GM19099 (cell line): ENCODE measurements at regions not wholly inside any gene's neighbourhood (a gene's known extent, or its start where the extent isn't known, plus 50 kb on each side); places are given as distances from the start of the nearest gene placed in this dataset.

Experiments used
- POLR2A ChIP-seq: IDR thresholded peaks from 3 replicates; pipeline ENCODE4 v1.6.1; 2011; ENCODE audit warnings: low read depth; ENCODE audit not compliant: insufficient read length; ENCODE audit errors: extremely low read depth

DNA sequence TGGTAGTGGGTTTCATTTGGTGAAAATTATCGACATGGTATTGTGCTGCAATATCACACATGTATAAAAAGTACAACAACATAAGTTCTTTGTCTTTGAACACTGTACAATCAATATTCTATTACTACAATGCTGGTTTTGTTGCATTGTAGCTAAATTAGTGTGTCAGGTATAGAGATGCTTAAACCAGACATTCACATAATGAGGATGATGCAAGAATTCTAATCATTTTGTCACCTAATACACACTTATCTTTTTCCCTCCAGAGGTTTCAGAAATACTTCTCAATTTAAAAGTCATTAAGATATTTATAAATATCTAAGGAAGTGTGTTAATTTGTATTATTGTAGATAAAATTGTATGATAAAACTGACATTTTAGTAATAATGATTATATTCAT, 174.8 kb upstream of the MAN1A1 start:
- TF ChIP-seq POLR2A: no peak

DNA sequence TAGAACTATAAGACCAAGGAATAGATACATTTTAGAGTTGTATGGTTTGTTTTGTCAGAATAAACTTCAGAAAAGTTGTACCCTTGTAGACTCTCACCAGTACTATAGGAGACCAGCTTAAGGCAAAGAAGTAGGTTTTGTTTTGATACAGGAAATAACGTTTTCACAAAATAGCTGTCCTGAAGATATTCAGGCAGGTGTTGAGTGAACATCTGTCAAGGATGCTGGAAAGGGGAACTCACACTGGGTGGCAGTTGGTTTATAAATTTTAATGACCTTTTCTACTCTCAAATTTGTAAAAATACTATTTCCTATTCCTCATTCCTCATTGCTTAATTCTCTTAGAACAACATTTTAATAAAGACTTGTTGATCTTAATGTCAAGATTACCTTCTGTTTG, 174.0 kb upstream of the MAN1A1 start:
- no peak for TF ChIP-seq POLR2A

GRCh38 chr6:119521251-119521650, 171.7 kb upstream of the MAN1A1 start:
- no peak for TF ChIP-seq POLR2A

DNA sequence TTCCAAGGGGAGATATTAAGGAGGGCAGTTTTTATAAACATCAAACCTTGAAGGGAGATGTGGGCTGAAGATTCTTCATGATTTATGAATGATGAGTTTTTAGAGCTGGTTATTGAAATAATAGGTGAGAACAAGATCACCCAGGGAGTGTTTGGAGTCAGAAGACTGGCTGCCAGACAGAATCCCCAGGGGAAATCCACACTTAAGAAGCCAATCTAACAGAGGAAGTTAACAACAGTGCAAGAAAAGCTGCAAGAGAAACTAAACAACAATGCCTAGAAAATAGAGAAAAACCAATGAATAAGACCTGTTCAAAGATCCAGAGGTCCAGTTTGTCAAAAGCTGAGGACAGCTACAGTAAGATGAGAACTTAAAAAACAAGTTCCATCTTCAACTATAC, 167.9 kb upstream of the MAN1A1 start:
- no peak for TF ChIP-seq POLR2A

DNA sequence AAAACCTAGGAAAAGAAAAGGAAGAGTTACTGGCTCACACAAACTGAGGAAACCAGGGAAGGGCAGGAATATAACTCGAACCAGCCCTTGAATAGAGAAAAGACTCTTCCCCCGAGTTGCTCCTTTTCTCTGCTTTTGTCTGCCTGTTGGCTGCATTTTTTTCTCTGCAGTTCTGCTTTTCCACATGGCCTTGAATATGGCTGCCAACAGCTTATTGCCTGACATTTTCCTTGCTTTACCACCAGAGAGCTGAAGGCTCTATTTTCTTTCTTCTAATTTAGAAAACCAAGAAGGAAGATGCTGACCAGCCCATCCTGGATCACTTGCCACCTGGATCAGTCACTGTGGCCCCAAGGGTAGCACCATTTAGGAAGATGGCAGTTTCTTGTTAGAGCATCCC, 164.8 kb upstream of the MAN1A1 start:
- no peak for TF ChIP-seq POLR2A

- TF ChIP-seq POLR2A: no peak
These were observed 161.5 kb upstream of the MAN1A1 start for GRCh38 chr6:119511024-119511423.

GRCh38 chr6:119510246-119510645, 160.7 kb upstream of the MAN1A1 start:
- no peak for TF ChIP-seq POLR2A

DNA sequence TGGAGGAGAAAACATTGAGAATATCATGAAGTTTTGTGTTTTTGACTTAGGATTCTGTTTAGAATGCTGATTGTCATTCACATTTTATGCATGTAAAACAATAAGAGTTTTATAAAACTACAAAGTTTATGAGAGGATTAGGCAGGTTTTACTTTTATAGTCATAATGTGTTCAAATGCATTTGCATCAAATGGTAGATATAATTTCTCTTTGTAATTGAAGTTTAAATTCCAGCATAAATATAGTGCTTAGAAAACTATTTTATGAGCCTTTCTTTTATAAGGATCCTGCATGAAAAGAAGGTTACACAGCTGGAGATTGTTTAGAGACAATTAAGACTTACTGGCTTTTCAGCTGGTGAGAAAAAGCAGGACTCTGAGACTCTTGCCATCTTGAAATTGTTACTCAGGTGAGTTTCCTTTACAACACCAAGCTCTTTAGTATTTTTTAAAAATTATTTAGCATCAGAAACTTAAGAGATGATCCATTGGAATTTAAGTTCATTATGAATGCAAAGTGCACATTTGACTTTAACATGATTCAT, 157.1 kb upstream of the MAN1A1 start:
- TF ChIP-seq POLR2A: no peak

DNA sequence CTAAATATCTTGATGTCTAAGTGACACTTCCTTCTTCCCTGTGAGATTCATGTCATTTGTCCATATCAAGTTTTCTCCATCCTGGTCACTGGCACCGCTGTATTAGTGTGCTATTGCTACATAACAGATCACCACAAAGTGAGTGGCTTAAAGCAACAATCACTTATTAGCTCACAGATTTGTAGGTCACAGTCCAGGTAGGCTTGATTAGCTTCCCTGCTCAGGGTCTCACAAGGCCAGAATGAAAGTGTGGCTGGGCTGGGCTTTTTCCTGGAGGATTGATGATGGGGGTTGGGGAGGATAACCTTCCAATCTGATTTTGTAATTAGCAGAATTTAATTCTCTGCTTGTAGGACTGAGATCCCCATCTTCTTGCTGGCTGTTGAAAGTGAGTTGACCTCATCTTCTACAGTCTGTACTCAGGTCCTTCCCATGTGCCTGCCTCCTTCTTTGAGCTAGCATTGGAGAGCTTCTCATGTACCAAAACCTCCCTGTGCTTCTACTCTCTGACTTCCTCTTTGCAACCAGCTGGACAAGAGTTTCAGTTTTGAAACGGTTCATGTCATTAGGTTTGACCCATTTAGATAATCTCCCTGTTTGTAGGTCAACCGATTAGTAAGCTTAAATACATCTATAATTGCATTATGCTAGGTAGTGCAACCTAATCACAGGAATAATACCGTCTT, 152.4 kb upstream of the MAN1A1 start:
- TF ChIP-seq POLR2A: no peak

DNA sequence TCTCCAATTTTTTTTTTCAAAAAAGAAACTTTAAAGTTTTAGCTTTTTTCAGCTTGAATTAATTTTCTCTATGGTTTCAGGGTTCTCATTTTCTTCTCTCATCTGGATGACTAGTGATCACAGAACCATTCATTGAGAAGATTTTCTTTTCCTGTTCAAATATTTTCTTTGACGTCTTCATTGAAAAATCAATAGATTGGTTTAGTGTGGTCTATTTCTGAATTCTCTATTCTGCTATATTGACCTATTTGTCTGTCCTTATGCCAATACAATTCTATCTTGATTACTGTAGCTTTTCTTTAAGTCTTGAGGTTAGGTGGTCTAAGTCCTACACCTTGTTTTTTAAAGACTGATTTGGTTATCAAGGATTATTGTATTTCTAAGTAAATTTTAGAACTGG, 150.2 kb upstream of the MAN1A1 start:
- no peak for TF ChIP-seq POLR2A

GRCh38 chr6:119497988-119498727, 148.6 kb upstream of the MAN1A1 start:
- no peak for TF ChIP-seq POLR2A

- TF ChIP-seq POLR2A: no peak
These were observed 145.7 kb upstream of the MAN1A1 start for GRCh38 chr6:119495230-119495683.

DNA sequence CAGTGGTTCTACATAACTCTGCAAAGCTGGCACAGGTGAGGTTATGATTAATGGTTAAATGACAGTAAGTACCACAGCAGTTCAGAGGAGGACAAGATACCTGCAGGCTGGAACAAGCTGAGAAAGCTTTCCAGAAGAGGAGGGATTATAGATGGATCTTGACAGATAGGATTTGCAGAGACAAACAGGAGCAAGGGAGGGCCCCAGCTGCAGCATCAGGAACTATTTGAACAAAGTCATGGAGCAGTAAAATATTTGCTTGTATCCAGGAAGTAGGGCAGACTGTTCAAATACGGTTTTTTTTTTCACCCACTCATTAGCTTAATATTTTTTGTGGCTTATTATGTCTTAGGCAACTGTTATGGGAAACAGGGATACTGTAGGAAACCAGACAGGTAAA, 144.4 kb upstream of the MAN1A1 start:
- no peak for TF ChIP-seq POLR2A

GRCh38 chr6:119484598-119484997, 135.0 kb upstream of the MAN1A1 start:
- no peak for TF ChIP-seq POLR2A

DNA sequence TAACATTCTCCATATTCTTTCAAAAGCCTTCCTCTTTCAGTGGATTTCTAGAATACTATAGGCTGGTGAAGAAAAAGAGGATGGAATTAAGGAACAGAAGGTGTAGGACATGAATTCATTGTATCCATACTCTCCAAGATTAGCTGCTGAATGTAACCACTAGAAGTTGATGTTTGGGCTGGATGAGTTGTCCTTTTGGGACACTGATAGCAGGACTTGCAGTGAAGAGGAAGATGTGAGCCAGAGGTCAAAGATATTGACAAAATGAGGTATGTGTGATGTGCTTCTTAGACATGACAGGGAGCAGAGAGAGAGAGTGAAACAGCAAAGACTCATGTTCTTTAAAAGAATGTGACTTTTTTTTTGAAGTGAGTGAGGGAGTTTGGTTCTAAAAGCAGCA, 134.3 kb upstream of the MAN1A1 start:
- no peak for TF ChIP-seq POLR2A

GRCh38 chr6:119482850-119483285, 133.3 kb upstream of the MAN1A1 start:
- no peak for TF ChIP-seq POLR2A

GRCh38 chr6:119481976-119482375, 132.4 kb upstream of the MAN1A1 start:
- no peak for TF ChIP-seq POLR2A

GRCh38 chr6:119480961-119481497, 131.5 kb upstream of the MAN1A1 start:
- TF ChIP-seq POLR2A: no peak
